WTC11 (cell line): ENCODE measurements at regions not wholly inside any gene's neighbourhood (a gene's known extent, or its start where the extent isn't known, plus 50 kb on each side); places are given as distances from the start of the nearest gene placed in this dataset.

ENCODE experiments used
- ARID4B ChIP-seq: sonication (generic); formaldehyde crosslinking; IDR thresholded peaks from 2 replicates; pipeline ENCODE4 v1.8.0; 2023; ENCODE audit warnings: missing genetic modification reagents, mild to moderate bottlenecking, borderline replicate concordance
- ATF1 ChIP-seq: sonication (generic); formaldehyde crosslinking; IDR thresholded peaks from 2 replicates; pipeline ENCODE4 v1.8.1; 2023; ENCODE audit warnings: mild to moderate bottlenecking, moderate library complexity, missing genetic modification reagents
- CREM ChIP-seq: sonication (generic); formaldehyde crosslinking; IDR thresholded peaks from 2 replicates; pipeline ENCODE4 v1.8.1; 2022; ENCODE audit warnings: mild to moderate bottlenecking, missing genetic modification reagents, moderate library complexity
- CTCF ChIP-seq: fragments of 200-600 bp; IDR thresholded peaks from 2 replicates; pipeline ENCODE4 v1.8.0; 2022; ENCODE audit warnings: antibody characterized with exemption
- FOXP4 ChIP-seq: sonication (generic); formaldehyde crosslinking; IDR thresholded peaks from 2 replicates; pipeline ENCODE4 v1.8.0; 2022; ENCODE audit warnings: mild to moderate bottlenecking, missing genetic modification reagents
- IRF1 ChIP-seq: sonication (generic); formaldehyde crosslinking; IDR thresholded peaks from 2 replicates; pipeline ENCODE4 v1.8.0; 2023; ENCODE audit warnings: missing genetic modification reagents
- RELA ChIP-seq: sonication (generic); formaldehyde crosslinking; IDR thresholded peaks from 2 replicates; pipeline ENCODE4 v1.8.1; 2022; ENCODE audit warnings: missing genetic modification reagents, mild to moderate bottlenecking, borderline replicate concordance

GRCh38 chr21:35632711-35633110 is 427.6 kb downstream of the SETD4 start:
- TF ChIP-seq ARID4B (CRISPR knock-in tag) (no peak), RELA (CRISPR knock-in tag) (no peak), CREM (no peak), ATF1 (CRISPR knock-in tag) (no peak), IRF1 (CRISPR knock-in tag) (no peak), CTCF (no peak), FOXP4 (CRISPR knock-in tag) (no peak)
